Effector CD4-positive, alpha-beta T cell (primary cell): ENCODE measurements at regions not wholly inside any gene's neighbourhood (a gene's known extent, or its start where the extent isn't known, plus 50 kb on each side); places are given as distances from the start of the nearest gene placed in this dataset.

Experiments
- DNase-seq: peaks from one replicate; pipeline ENCODE4 v3.0.0-alpha.2; 2020

GRCh38 chr2:3060049-3060448 lies 317.6 kb downstream of the EIPR1 start:
- no peak for DNase-seq

- DNase-seq = no peak
These were observed 318.3 kb downstream of the EIPR1 start for GRCh38 chr2:3059141-3059925.

GRCh38 chr2:3054066-3054465 lies 323.6 kb downstream of the EIPR1 start:
- no peak for DNase-seq

GRCh38 chr2:3051266-3051665 lies 326.4 kb downstream of the EIPR1 start:
- no peak for DNase-seq

- no peak for DNase-seq
These were observed 331.3 kb downstream of the EIPR1 start for GRCh38 chr2:3046170-3046865.

GRCh38 chr2:3045318-3045921 lies 332.2 kb downstream of the EIPR1 start:
- no peak for DNase-seq

GRCh38 chr2:3044587-3045317 lies 332.9 kb downstream of the EIPR1 start:
- DNase-seq = no peak

- no peak for DNase-seq
These were observed 333.9 kb downstream of the EIPR1 start for GRCh38 chr2:3043726-3044125.

- no peak for DNase-seq
These were observed 334.7 kb downstream of the EIPR1 start for GRCh38 chr2:3042601-3043585.

- DNase-seq = no peak
These were observed 335.6 kb downstream of the EIPR1 start for GRCh38 chr2:3041841-3042600.

- DNase-seq = no peak
These were observed 336.4 kb downstream of the EIPR1 start for GRCh38 chr2:3041246-3041645.

- DNase-seq = no peak
These were observed 337.0 kb downstream of the EIPR1 start for GRCh38 chr2:3040496-3041140.

- no peak for DNase-seq
These were observed 337.6 kb downstream of the EIPR1 start for GRCh38 chr2:3040066-3040428.

- DNase-seq = no peak
These were observed 338.2 kb downstream of the EIPR1 start for GRCh38 chr2:3039188-3040065.

- DNase-seq = no peak
These were observed 339.0 kb downstream of the EIPR1 start for GRCh38 chr2:3038636-3039035.

- no peak for DNase-seq
These were observed 340.1 kb downstream of the EIPR1 start for GRCh38 chr2:3037196-3038194.

GRCh38 chr2:3036432-3037125 lies 341.0 kb downstream of the EIPR1 start:
- DNase-seq = no peak
